GM12878 (cell line): ENCODE measurements at regions not wholly inside any gene's neighbourhood (a gene's known extent, or its start where the extent isn't known, plus 50 kb on each side); places are given as distances from the start of the nearest gene placed in this dataset.

ENCODE experiments used
- ATAC-seq: fragments of 200-7000 bp; cut with Tn5 transposase; 3 replicates; pipeline ENCODE4 v1.9.1; 2020; ENCODE audit warnings: mild to moderate bottlenecking, moderate library complexity
- BruUV-seq: library from RNA; stranded (reverse); fragments of 400-500 nt; replicated peaks from 2 replicates; lab custom pipeline; 2021; lab: Mats Ljungman, UMichigan
- CTCF ChIA-PET: fragments of 300-600 bp; sonication (Branson Sonifier 250); formaldehyde crosslinking; extraction: SDS; loops from one replicate; lab custom pipeline; 2021; ENCODE audit warnings: inconsistent platforms; lab: Yijun Ruan, JAX
- POLR2A ChIA-PET: fragments of 350-600 bp; formaldehyde crosslinking; extraction: SDS; loops from one replicate; lab custom pipeline; 2021; ENCODE audit warnings: inconsistent platforms; lab: Charles Lee
- RAD21 ChIA-PET: fragments of 300-600 bp; sonication (Branson Sonifier 250); formaldehyde crosslinking; loops from one replicate; lab custom pipeline; 2023; ENCODE audit warnings: antibody characterized with exemption; ENCODE audit not compliant: unreplicated experiment; lab: Charles Lee
- SMC1A ChIA-PET: fragments of 300-600 bp; sonication (Branson Sonifier 250); formaldehyde crosslinking; loops from one replicate; lab custom pipeline; 2023; ENCODE audit not compliant: unreplicated experiment, uncharacterized antibody; lab: Charles Lee
- DNase-seq: peaks from one replicate; pipeline ENCODE4 v3.0.0-alpha.2; 2011; ENCODE audit warnings: low read depth, low spot score
- FAIRE-seq: peaks from 3 replicates; lab custom pipeline; 2011; peaks lifted over from hg19 to GRCh38; lab: Jason Lieb, UNC
- H2AFZ ChIP-seq: 2 replicates; pipeline ENCODE4 v1.6.0; 2011; ENCODE audit warnings: low read depth, low read length, control low read depth; ENCODE audit not compliant: control insufficient read depth
- H3K27ac ChIP-seq: 2 replicates; pipeline ENCODE4 v1.5.1; 2011; ENCODE audit warnings: control low read depth; ENCODE audit not compliant: control insufficient read depth, insufficient read depth
- H3K27me3 ChIP-seq, 2 experiments: replicated peaks in 1 of 2; 2 replicates each; pipeline versions ENCODE4 v1.6.0 to v1.6.1; 2011; ENCODE audit warnings: low read length in 1 of 2; ENCODE audit not compliant: control insufficient read depth in 2 of 2, insufficient read depth in 2 of 2
- H3K36me3 ChIP-seq, 2 experiments: 2 replicates each; pipeline ENCODE4 v1.5.1; 2011; ENCODE audit warnings: low read length in 1 of 2; ENCODE audit not compliant: control insufficient read depth in 2 of 2, insufficient read depth in 2 of 2
- H3K4me1 ChIP-seq: 2 replicates; pipeline ENCODE4 v1.6.1; 2011; ENCODE audit warnings: mild to moderate bottlenecking, low read length, moderate library complexity, mixed read lengths; ENCODE audit not compliant: control insufficient read depth, insufficient read depth
- H3K4me2 ChIP-seq: 2 replicates; pipeline ENCODE4 v1.6.0; 2011; ENCODE audit warnings: control low read depth; ENCODE audit not compliant: control insufficient read depth, insufficient read depth
- H3K4me3 ChIP-seq: fragments of 200-600 bp; sonication (generic); 2 replicates; pipeline ENCODE4 v1.5.1; 2016
- H3K79me2 ChIP-seq: 2 replicates; pipeline ENCODE4 v1.6.0; 2011; ENCODE audit warnings: low read length; ENCODE audit not compliant: control insufficient read depth, insufficient read depth
- H3K9ac ChIP-seq: 2 replicates; pipeline ENCODE4 v1.8.0; 2011; ENCODE audit warnings: low read length, control low read depth, mixed read lengths; ENCODE audit not compliant: control insufficient read depth, insufficient read depth
- H3K9me3 ChIP-seq: replicated peaks from 3 replicates; pipeline ENCODE4 v1.5.1; 2011; ENCODE audit warnings: mild to moderate bottlenecking, low read length; ENCODE audit not compliant: control insufficient read depth, insufficient read depth
- H4K20me1 ChIP-seq: 2 replicates; pipeline ENCODE4 v1.6.0; 2011; ENCODE audit not compliant: control insufficient read depth, insufficient read depth
- FOS ChIP-seq: IDR thresholded peaks from 3 replicates; pipeline ENCODE4 v1.6.1; 2011; ENCODE audit warnings: borderline replicate concordance; ENCODE audit not compliant: insufficient read length; ENCODE audit errors: extremely low read depth
- GABPA ChIP-seq: IDR thresholded peaks from 2 replicates; pipeline ENCODE4 v1.6.1; 2014; ENCODE audit warnings: antibody characterized with exemption, low read depth, mild to moderate bottlenecking, inconsistent platforms
- HCFC1 ChIP-seq: fragments of 150-350 bp; IDR thresholded peaks from 2 replicates; pipeline ENCODE4 v1.6.1; 2014; ENCODE audit warnings: low read length
- HDAC2 ChIP-seq: fragments of 200-600 bp; sonication (generic); IDR thresholded peaks from 2 replicates; pipeline ENCODE4 v1.6.1; 2017
- MEF2A ChIP-seq: IDR thresholded peaks from 2 replicates; pipeline ENCODE4 v1.6.1; 2011; ENCODE audit warnings: low read depth, mild to moderate bottlenecking, low read length, moderate library complexity; ENCODE audit not compliant: insufficient read depth
- NFXL1 ChIP-seq: fragments of 450-650 bp; IDR thresholded peaks from 2 replicates; pipeline ENCODE4 v1.6.1; 2017; ENCODE audit warnings: antibody characterized with exemption, mild to moderate bottlenecking, borderline replicate concordance
- RAD51 ChIP-seq: fragments of 450-650 bp; IDR thresholded peaks from 2 replicates; pipeline ENCODE4 v1.6.1; 2016; ENCODE audit warnings: moderate library complexity, mild to moderate bottlenecking, inconsistent platforms
- SMC3 ChIP-seq: IDR thresholded peaks from 2 replicates; pipeline ENCODE4 v1.6.1; 2011; ENCODE audit warnings: low read length, improper control_type of control experiment, borderline replicate concordance
- TCF7 ChIP-seq: IDR thresholded peaks from 2 replicates; pipeline ENCODE4 v1.6.1; 2014; ENCODE audit warnings: antibody characterized with exemption, borderline replicate concordance
- ZNF622 ChIP-seq: fragments of 450-650 bp; IDR thresholded peaks from 2 replicates; pipeline ENCODE4 v1.6.1; 2017; ENCODE audit warnings: mild to moderate bottlenecking, inconsistent platforms
- WGBS: methylation state at CpG from one replicate; pipeline ENCODE4 v1.1.6; 2016; ENCODE audit warnings: low lambda C conversion rate; ENCODE audit not compliant: insufficient replicate concordance, insufficient coverage; ENCODE audit errors: missing lambda C conversion rate; 5-methylcytosine and 5-hydroxymethylcytosine counted together
- in situ Hi-C: fragments of 300-500 bp; cut with MboI; formaldehyde crosslinking; loops from 9 replicates; pipeline ENCODE4 v1.14.3; 2018; ENCODE audit warnings: mixed read lengths
- intact Hi-C: fragments of 100-400 bp; cut with micrococcal nuclease; formaldehyde crosslinking; loops from one replicate; pipeline ENCODE4 v1.14.2; 2022; ENCODE audit not compliant: unreplicated experiment
- TF ChIP-seq, protein P1 (sequence below): fragments of 150-350 bp; IDR thresholded peaks from 2 replicates; pipeline ENCODE4 v1.6.1; 2016; ENCODE audit warnings: low read depth, low read length

DNA sequence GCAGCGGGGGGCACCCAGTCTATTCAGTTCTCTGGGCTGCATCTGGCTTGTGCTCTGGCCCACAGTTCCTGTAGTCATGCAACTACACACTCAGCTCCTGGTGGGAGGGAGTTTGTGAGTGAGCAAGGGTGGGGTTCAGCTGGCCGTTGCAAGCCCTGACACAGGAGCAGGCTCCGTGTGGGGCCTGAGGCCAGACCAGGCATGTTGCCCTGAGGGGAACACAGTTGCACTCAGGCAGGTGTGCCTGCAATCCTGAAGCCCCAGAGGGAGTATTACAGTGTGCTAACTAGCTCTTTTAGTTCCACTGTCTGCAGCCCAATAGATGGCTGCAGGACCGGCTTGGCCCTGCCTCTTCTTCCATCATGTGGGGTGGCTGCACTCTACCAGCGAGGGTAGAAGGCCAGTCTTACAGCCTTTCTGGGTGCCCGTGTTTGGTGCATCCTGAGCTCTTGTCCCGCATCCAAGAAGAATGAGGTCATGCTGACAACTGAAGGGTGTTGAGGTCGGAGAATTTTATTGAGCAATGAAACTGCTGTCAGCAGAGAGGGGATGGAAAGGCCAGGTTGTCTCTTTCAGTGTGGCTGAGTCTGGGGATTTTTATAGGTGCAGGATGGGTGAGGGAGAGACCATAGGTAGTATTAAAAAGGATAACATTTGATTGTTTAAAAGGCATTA is 49.9 kb upstream of the ELAC2 start:
- RAD21 ChIA-PET = no interaction called here
- no TSS peak for BruUV-seq
- no peaks in the 10 kb centered on the region for H3K36me3 ChIP-seq
- no peaks in the 10 kb centered on the region for H3K27me3 ChIP-seq
- POLR2A ChIA-PET = no interaction called here
- in situ Hi-C loops (no loop called here), intact Hi-C loops (no loop called here)
- no peak overlapping the region for H3K4me3 ChIP-seq
- FAIRE-seq = no peak
- no peak for TF ChIP-seq TCF7
- TF ChIP-seq NFXL1 = no peak
- TF ChIP-seq HCFC1 = no peak
- TF ChIP-seq, protein P1, sequence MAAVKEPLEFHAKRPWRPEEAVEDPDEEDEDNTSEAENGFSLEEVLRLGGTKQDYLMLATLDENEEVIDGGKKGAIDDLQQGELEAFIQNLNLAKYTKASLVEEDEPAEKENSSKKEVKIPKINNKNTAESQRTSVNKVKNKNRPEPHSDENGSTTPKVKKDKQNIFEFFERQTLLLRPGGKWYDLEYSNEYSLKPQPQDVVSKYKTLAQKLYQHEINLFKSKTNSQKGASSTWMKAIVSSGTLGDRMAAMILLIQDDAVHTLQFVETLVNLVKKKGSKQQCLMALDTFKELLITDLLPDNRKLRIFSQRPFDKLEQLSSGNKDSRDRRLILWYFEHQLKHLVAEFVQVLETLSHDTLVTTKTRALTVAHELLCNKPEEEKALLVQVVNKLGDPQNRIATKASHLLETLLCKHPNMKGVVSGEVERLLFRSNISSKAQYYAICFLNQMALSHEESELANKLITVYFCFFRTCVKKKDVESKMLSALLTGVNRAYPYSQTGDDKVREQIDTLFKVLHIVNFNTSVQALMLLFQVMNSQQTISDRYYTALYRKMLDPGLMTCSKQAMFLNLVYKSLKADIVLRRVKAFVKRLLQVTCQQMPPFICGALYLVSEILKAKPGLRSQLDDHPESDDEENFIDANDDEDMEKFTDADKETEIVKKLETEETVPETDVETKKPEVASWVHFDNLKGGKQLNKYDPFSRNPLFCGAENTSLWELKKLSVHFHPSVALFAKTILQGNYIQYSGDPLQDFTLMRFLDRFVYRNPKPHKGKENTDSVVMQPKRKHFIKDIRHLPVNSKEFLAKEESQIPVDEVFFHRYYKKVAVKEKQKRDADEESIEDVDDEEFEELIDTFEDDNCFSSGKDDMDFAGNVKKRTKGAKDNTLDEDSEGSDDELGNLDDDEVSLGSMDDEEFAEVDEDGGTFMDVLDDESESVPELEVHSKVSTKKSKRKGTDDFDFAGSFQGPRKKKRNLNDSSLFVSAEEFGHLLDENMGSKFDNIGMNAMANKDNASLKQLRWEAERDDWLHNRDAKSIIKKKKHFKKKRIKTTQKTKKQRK = no peak
- TF ChIP-seq GABPA = no peak
- no peak for TF ChIP-seq RAD51
- no peak for TF ChIP-seq MEF2A
- no peak for TF ChIP-seq HDAC2
- no peak for TF ChIP-seq SMC3
- no peak for TF ChIP-seq FOS
- no peak for TF ChIP-seq ZNF622
- SMC1A ChIA-PET = no interaction called here
- H3K9ac ChIP-seq = no peak overlapping the region
- no peaks in the 10 kb centered on the region for H3K9me3 ChIP-seq
- 33% methylated on average over 8 of the region's 8 CpGs for WGBS
- H2AFZ ChIP-seq = no peak overlapping the region
- no peak overlapping the region for H3K4me2 ChIP-seq
- no peaks in the 10 kb centered on the region for H3K79me2 ChIP-seq
- no peaks in the 10 kb centered on the region for H3K4me1 ChIP-seq
- H4K20me1 ChIP-seq = no peaks in the 10 kb centered on the region
- H3K27ac ChIP-seq = no peak overlapping the region
- CTCF ChIA-PET = no interaction called here
- no peak for DNase-seq
- no peak for ATAC-seq
